ENCODE measurements at regions not wholly inside any gene's neighbourhood (a gene's known extent, or its start where the extent isn't known, plus 50 kb on each side); places are given as distances from the start of the nearest gene placed in this dataset.
A peak's percentile ranks its signal among the peaks of the same experiment; 100 is the strongest.
"Not testable (repeated sequence)": the region's sequence is repeated elsewhere in the genome, so short reads cannot be mapped to it uniquely, and the experiment has no call there.

DNA sequence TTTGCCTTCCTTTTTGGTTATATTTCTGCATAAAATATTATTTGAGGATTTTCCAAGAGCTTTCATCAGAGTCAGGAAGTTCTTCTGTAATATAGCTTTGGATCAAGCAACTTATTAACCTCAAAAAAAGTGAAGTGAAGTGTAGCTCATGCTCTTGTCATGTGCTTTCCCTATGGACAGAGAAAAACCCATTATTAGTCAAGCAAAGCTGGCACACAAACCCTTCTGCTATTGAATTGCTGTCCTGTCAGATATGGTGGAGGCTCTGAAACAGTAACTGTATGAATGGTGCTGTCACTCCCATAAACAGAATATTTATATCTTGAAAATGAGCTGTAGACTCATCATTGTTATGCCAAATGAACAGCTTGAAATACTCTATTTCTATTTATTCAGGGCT lies 1533.3 kb downstream of the RPIA start:
- DNase-seq (ENCODE audit: low spot score): not testable (repeated sequence)

DNA sequence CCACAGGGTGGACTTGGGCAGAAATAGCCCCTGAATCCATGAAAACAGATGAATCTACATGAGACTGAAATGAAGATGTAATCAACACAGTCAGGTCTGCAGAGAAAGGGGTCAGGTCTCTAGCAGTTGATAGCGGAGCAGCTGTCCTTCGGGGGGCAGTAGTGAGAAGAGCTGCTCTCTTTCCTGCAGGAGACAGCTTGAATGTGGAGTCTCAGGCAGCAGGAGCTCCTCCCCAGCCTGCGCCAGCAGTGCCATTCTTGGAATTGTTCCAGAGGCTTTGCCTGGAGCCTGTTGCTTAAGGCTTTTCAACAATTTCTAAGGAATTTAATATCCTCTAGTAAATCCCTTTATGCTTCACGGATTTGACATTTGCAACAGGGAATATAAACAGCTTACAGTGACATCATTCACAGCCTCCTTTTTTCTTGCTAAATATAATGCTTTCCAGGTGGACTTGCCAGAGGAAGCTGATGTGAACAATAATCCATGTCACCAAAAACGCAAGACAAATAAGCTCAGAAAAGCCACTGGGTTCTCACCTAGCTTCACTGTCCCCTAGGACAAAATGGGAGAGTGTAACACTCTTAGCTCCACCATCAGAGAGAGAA lies 1535.1 kb downstream of the RPIA start:
- not testable (repeated sequence) for DNase-seq (ENCODE audit: low spot score)

DNA sequence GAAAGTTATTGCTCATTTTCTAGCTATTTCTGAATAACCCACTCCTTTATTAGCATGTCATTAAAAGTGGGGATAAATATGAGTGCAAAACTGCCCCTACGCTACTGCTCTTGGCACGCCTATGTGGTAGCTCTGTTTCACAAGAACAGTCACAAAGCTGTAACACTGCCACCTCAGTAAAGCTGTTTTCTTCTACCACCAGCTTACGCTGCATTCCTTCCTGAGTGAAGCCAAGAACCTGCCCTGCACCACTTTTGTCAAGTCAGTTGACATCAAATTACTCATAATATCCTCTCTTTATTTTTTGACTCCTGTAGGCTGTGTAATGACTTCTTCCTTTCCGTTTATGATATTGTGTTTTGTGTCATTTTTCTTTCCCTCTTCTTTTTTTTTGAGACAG lies 1539.7 kb downstream of the RPIA start:
- DNase-seq (ENCODE audit: low spot score): not testable (repeated sequence)

DNA sequence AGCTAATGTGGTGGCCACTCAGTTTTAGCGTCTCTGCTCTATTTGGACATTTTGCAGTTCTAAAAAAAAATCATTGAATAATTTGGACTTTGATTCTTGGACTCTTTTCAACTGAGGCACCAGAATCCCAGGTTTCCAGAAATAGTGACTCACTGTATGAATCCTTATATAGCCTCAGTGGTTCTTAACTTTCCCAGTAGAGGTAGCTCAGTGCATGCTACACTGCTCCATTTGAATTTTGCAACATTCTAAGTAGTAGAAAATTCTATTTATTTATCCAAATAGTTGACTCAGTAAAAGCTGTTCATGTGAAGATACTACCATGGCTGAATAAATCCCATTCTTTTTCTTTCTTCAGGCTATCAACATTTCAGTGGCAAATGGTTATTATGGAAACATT lies 1544.0 kb downstream of the RPIA start:
- not testable (repeated sequence) for DNase-seq (ENCODE audit: low spot score)

- peak; percentile 71 for DNase-seq (ENCODE audit: low spot score)
These were observed 1546.5 kb downstream of the RPIA start for GRCh38 chr2:90237923-90238361.

DNA sequence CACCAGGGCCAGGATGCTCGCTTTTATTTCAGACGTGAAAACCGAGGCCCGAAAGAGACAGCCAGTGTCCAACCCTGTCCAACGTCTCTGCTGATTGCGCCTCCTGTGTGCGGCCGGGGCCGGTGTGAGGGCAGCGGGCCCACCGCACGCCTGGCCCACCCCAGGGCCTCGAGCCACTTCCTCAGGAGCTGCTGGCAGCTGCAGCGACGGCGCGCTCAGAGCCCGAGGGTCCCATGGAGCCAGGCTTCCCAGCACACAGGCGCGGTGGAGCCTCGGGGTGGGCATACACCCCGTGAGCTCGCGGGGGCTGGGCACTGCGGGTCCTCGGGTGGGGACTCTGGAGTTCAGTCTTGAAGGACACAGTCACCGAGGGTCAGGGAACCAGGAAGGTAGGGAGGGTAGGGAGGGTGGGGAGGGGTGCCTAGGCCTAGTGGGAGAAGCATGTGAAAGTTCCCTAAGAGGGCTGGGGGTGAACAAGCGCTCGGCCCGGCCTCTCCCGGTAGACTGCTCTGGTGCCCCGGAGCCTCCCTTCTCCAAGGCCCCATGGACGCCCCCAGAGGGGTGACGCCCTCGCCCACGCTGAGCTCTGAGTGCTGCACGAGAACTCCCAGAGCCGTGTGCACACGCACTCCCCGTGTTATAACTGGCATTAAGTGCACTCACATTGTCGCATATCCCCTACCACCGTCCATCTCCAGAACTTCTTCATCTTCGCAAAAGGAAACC lies 1547.2 kb downstream of the RPIA start:
- not testable (repeated sequence) for DNase-seq (ENCODE audit: low spot score)

GRCh38 chr2:90239769-90240168 lies 1548.3 kb downstream of the RPIA start:
- DNase-seq (ENCODE audit: low spot score): not testable (repeated sequence)

GRCh38 chr2:90244902-90245765 lies 1553.7 kb downstream of the RPIA start:
- DNase-seq (ENCODE audit: low spot score): not testable (repeated sequence)

GRCh38 chr2:90248400-90248799 lies 1556.9 kb downstream of the RPIA start:
- not testable (repeated sequence) for DNase-seq (ENCODE audit: low spot score)

GRCh38 chr2:90250350-90250749 lies 1558.9 kb downstream of the RPIA start:
- not testable (repeated sequence) for DNase-seq (ENCODE audit: low spot score)

DNA sequence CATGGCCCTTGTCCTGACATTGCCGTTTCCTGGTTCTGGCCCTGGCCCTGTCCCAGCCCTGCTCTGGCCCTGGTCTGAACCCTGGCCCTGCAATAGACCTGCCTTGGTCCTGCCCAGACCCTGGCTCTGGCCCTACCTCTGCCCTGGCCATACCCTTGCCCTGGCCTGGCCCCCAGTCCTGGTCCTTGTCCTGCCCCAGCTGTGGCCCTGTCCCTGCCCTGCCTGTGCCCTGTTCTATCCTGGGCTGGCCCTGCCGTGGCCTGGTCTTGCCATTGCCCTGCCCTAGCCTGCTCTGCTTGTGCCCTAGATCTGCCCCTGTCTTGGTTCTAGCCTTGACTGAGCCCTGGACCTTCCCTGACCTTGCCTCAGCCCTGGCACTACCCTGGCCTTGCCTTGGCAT lies 1560.1 kb downstream of the RPIA start:
- not testable (repeated sequence) for DNase-seq (ENCODE audit: low spot score)

DNA sequence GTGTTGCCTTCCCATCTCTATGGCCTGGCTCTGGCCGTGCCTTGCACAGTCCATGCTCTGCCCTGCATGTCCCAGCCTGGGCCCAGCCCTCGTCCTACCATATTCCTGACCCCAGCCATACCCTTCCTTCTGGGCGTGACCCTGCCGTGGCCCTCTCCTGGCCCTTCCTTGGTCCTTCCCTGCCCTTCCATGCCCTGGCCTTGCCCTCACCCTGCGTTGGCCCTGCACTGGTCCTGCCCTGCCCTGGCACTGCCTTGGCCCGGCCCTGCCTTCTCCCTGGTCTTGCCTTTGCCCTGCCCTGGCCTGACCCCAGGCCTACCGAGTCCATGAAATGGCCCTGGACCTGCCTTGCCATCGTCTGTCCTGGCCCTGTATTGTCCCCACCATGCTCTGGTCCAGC lies 1561.8 kb downstream of the RPIA start:
- DNase-seq (ENCODE audit: low spot score): not testable (repeated sequence)

GRCh38 chr2:90266888-90267287 lies 1575.4 kb downstream of the RPIA start:
- DNase-seq (ENCODE audit: low spot score): not testable (repeated sequence)

- DNase-seq (ENCODE audit: low spot score): not testable (repeated sequence)
These were observed 1596.3 kb downstream of the RPIA start for GRCh38 chr2:90287751-90288150.

DNA sequence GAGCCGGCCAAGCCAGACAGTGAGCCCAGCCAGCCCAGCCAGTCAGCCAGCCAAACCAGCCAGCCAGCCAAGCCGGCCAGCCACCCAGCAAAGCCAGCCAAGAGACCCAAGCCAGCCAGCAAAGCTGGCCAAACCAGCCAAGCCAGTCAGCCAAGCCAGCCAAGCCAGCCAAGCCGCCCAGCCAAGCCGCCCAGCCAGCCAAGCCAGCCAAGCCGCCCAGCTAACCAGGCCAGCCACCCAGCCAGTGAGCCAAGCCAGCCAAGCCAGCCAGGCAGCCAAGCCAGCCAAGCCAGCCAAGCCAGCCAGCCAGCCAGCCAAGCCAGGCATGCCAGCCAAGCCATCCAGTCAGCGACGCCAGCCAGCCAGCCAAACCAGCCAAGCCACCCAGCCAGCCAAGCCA lies 1596.9 kb downstream of the RPIA start:
- DNase-seq (ENCODE audit: low spot score): not testable (repeated sequence)

DNA sequence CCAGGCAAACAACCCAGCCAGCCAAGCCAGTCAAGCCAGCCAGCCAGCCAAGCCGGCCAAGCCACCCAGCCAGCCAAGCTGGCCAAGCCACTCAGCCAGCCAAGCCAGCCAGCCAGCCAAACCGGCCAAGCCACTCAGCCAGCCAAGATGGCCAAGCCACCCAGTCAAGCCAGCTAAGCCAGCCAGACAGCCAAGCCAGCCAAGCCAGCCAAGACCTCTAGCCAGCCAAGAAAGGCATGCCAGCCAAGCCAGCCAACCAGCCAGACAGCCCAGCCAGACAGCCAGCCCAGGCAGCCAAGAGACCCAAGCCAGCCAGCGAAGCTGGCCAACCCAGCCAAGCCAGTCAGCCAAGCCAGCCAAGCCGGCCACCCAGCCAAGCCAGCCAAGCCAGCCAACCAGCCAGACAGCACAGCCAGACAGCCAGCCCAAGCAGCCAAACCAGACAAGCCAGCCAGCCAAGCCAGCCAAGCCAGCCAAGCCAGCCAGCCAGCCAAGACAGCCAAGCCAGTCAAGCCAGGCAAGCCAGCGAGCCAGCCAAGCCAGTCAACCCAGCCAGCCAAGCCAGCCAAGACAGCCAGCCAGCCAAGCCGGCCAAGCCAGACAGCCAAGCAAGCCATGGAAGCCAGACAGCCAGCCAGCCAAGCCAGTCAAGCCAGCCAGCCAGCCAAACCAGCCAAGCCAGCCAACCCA lies 1598.0 kb downstream of the RPIA start:
- not testable (repeated sequence) for DNase-seq (ENCODE audit: low spot score)

GRCh38 chr2:90290701-90291100 lies 1599.2 kb downstream of the RPIA start:
- not testable (repeated sequence) for DNase-seq (ENCODE audit: low spot score)

DNA sequence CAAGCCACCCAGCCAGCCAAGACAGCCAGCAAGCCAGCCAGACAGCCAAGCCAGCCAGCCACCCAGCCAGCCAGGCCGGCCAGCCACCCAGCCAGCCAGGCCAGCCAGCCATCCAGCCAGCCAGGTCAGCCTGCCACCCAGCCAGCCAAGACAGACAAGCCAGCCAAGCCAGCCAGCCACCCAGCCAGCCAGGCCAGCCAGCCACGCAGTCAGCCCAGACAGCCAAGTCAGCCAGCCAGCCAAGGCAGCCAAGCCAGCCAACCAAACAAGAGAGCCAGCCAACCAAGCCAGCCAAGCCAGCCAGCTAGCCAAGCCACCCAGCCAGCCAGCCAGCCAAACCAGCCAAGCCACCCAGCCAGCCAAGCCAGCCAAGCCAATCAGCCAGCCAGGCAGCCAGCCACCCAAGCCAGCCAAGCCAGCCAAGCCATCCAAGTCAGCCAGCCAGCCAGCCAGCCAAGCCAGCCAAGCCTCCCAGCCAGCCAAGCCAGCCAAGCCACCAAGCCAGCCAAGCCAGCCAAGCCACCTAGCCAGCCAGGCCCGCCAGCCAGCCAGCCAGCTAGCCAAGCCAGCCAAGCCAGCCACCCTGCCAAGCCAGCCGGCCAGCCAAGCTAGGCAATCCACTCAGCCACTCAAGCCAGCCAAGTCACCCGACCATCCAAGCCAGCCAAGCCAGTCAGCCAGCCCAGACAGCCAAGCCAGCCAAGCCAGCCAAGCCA lies 1599.9 kb downstream of the RPIA start:
- not testable (repeated sequence) for DNase-seq (ENCODE audit: low spot score)

DNA sequence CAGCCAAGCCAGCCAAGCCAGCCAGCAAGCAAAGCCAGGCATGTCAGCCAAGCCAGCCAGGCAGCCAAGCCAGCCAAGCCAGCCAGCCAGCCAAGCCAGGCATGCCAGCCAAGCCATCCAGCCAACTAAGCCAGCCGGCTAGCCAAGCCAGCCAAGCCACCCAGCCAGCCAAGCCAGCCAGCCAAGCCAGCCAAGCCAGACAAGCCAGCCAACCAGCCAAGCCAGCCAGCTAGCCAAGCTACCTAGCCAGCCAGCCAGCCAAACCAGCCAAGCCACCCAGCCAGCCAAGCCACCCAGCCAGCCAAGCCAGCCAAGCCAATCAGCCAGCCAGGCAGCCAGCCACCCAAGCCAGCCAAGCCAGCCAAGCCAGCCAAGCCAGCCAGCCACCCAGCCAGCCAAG lies 1600.5 kb downstream of the RPIA start:
- DNase-seq (ENCODE audit: low spot score): not testable (repeated sequence)

- DNase-seq (ENCODE audit: low spot score): not testable (repeated sequence)
These were observed 1601.0 kb downstream of the RPIA start for GRCh38 chr2:90292451-90292850.

DNA sequence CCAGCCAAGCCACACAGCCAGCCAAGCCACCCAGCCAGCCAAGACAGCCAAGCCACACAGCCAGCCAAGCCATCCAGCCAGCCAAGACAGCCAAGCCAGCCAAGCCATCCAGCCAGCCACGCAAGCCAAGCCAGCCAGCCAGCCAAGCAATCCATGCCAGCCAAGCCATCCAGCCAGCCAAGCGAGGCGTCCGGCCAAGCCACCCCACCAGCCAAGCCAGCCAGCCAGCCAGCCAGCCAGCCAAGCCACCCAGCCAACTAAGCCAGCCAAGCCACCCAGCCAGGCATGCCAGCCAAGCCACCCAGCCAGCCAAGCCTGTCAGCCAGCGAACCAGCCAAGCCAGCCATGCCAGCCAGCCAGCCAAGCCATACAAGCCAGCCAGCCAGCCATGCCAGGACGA lies 1601.8 kb downstream of the RPIA start:
- not testable (repeated sequence) for DNase-seq (ENCODE audit: low spot score)

Measured in ureter (tissue), 1 donor.